ENCODE measurements at regions not wholly inside any gene's neighbourhood (a gene's known extent, or its start where the extent isn't known, plus 50 kb on each side); places are given as distances from the start of the nearest gene placed in this dataset.

DNA sequence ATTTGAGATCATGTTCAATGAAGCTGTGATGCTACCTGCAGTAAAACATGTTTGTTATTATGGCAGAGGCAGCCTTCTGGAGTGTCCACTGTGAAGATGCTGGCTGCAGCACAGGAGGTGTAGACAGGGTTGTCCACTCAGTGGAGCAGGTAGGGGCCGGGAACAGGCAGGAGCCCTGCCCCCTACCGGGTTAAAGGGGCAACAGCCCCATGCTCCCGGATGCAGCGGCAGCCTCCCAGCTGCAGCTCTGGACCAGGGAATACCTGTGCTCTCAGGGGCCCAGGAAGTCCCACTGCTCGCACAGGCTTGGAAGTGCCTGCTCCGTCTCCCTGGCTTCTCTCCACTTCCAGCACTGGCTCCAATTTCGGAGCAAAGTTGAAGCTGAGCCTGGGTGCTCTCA, 401.6 kb downstream of the FOXG1 start:
- in situ Hi-C loops (cut with HindIII; ENCODE audit: low pct_ligation_motif_present, low sequenced_read_pairs) = no loop called here
- no peaks in the 10 kb centered on the region for H3K27me3 ChIP-seq (replicated peaks)
- no peak overlapping the region for H3K27ac ChIP-seq
- TF ChIP-seq, protein P1, sequence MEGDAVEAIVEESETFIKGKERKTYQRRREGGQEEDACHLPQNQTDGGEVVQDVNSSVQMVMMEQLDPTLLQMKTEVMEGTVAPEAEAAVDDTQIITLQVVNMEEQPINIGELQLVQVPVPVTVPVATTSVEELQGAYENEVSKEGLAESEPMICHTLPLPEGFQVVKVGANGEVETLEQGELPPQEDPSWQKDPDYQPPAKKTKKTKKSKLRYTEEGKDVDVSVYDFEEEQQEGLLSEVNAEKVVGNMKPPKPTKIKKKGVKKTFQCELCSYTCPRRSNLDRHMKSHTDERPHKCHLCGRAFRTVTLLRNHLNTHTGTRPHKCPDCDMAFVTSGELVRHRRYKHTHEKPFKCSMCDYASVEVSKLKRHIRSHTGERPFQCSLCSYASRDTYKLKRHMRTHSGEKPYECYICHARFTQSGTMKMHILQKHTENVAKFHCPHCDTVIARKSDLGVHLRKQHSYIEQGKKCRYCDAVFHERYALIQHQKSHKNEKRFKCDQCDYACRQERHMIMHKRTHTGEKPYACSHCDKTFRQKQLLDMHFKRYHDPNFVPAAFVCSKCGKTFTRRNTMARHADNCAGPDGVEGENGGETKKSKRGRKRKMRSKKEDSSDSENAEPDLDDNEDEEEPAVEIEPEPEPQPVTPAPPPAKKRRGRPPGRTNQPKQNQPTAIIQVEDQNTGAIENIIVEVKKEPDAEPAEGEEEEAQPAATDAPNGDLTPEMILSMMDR (IDR thresholded peaks at IDR 0.05; ENCODE audit: low read depth, low read length, missing control alignments) = no peak
- no peak overlapping the region for H3K4me3 ChIP-seq (ENCODE audit: low read depth, low read length)
- no peaks in the 10 kb centered on the region for H3K36me3 ChIP-seq (replicated peaks)
- DNase-seq = no peak

DNA sequence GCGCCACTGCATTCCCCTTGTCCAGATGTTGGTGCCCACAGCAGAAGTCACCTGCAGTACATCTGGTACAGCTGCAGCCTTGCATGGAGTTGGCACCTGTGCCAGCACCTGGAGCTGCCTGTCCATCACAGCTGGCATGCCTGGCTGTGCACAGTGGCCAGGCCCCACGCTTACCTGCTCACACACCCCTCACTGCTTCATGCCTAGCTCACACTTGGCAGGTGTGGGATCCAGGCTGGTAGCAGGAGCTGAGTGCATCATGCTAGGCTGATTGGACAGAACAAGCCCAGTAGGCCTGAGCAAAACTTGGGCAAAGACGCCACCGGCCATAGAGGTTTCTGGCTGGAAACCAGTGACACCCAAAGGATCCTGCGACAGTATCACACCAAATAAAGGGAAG, 402.8 kb downstream of the FOXG1 start:
- TF ChIP-seq, protein P1 (IDR thresholded peaks at IDR 0.05; ENCODE audit: low read depth, low read length, missing control alignments) = no peak
- Histone ChIP-seq H3K36me3 (replicated peaks) (no peaks in the 10 kb centered on the region), H3K27me3 (replicated peaks) (no peaks in the 10 kb centered on the region), H3K27ac (no peak overlapping the region), H3K4me3 (ENCODE audit: low read depth, low read length) (no peak overlapping the region)
- in situ Hi-C loops (cut with HindIII; ENCODE audit: low pct_ligation_motif_present, low sequenced_read_pairs) = no loop called here
- DNase-seq = no peak

DNA sequence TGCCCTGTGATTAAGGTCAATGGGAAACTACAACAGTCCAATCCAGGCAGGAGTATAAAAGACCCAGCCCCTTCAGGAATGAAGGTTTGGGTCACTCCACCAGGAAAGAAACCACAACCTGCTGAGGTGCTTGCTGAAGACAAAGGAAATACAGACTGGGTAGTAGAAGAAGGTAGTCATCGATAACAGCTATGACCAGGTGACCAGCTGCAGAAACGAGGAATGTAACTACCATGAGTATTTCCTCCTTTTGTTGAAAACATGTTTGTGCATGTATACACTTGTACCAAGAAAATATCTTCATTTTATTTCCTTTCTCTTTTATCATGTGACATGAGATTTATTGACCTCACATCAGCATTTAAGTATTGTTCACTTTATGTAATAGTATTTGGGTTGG, 409.1 kb downstream of the FOXG1 start:
- no peak for DNase-seq
- H3K27ac ChIP-seq = no peak overlapping the region
- no peaks in the 10 kb centered on the region for H3K36me3 ChIP-seq (replicated peaks)
- TF ChIP-seq, protein P1 (IDR thresholded peaks at IDR 0.05; ENCODE audit: low read depth, low read length, missing control alignments) = no peak
- no peaks in the 10 kb centered on the region for H3K27me3 ChIP-seq (replicated peaks)
- H3K4me3 ChIP-seq (ENCODE audit: low read depth, low read length) = no peak overlapping the region
- in situ Hi-C loops (cut with HindIII; ENCODE audit: low pct_ligation_motif_present, low sequenced_read_pairs) = no loop called here

DNA sequence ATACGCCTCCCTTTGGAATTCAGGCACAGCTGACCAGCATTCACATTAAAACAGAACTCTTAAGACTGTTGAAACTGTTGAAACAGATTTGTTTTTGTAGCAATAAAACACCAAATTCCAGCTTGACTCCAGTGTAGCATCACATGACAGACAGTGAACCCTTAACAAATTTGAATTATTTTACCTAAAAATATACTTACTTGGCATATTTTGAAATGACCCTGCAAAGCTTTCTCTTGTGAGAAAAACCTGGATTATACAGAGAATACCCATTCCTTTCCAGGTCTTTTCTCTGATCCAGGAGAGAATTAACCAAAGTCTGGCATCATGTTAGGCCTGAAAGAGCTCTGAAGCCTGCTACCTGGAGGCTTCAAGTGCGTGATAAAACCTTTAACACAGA, 410.3 kb downstream of the FOXG1 start:
- Histone ChIP-seq H3K36me3 (replicated peaks) (no peaks in the 10 kb centered on the region), H3K27me3 (replicated peaks) (no peaks in the 10 kb centered on the region), H3K4me3 (ENCODE audit: low read depth, low read length) (no peak overlapping the region), H3K27ac (no peak overlapping the region)
- in situ Hi-C loops (cut with HindIII; ENCODE audit: low pct_ligation_motif_present, low sequenced_read_pairs) = no loop called here
- no peak for DNase-seq
- TF ChIP-seq, protein P1 (IDR thresholded peaks at IDR 0.05; ENCODE audit: low read depth, low read length, missing control alignments) = no peak

DNA sequence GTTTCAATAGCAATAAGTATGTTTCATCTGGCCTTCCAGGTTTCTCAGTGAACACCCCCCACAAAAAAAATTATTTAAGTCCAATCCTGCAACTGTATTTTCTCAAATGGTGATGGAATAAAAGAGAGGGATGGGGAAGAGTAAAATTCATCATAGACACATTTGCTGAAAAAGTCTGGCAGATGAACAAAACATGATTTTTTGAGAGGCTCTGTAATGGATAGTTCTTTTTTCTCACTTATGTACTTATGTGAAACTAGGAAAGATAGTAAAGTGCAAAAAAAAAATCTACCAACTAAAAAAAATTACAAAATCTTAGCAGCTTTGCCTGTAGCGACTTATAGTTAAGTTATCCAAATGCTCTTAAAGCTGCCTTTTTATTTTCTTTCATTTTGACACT, 412.4 kb downstream of the FOXG1 start:
- no peaks in the 10 kb centered on the region for H3K36me3 ChIP-seq (replicated peaks)
- TF ChIP-seq, protein P1 (IDR thresholded peaks at IDR 0.05; ENCODE audit: low read depth, low read length, missing control alignments) = no peak
- in situ Hi-C loops (cut with HindIII; ENCODE audit: low pct_ligation_motif_present, low sequenced_read_pairs) = no loop called here
- no peak overlapping the region for H3K4me3 ChIP-seq (ENCODE audit: low read depth, low read length)
- no peaks in the 10 kb centered on the region for H3K27me3 ChIP-seq (replicated peaks)
- no peak overlapping the region for H3K27ac ChIP-seq
- DNase-seq = no peak

DNA sequence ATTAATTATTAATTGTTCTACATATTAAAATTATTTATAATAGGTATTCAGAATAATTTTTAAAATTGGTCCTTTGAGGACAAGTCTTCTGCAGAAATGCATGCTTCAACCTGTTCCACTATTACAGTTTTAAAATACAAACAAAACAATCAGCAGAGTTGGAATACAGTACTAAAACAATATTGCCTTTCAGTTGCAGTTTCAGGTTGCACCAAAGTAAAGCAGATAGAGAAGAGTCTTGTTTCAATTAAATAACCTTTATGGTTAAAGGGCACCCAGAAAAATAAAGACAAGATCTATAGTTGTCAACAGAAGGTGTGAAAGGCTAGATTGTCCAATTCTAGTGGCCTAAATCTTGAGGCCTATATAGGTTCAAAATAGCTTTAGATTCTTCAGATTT, 424.5 kb downstream of the FOXG1 start:
- DNase-seq = no peak
- H3K27me3 ChIP-seq (replicated peaks) = no peaks in the 10 kb centered on the region
- H3K27ac ChIP-seq = no peak overlapping the region
- TF ChIP-seq, protein P1 (IDR thresholded peaks at IDR 0.05; ENCODE audit: low read depth, low read length, missing control alignments) = no peak
- in situ Hi-C loops (cut with HindIII; ENCODE audit: low pct_ligation_motif_present, low sequenced_read_pairs) = no loop called here
- no peak overlapping the region for H3K4me3 ChIP-seq (ENCODE audit: low read depth, low read length)
- no peaks in the 10 kb centered on the region for H3K36me3 ChIP-seq (replicated peaks)

All from brain microvascular endothelial cell (primary cell).